ENCODE measurements at regions not wholly inside any gene's neighbourhood (a gene's known extent, or its start where the extent isn't known, plus 50 kb on each side); places are given as distances from the start of the nearest gene placed in this dataset.

GRCh38 chr5:4145511-4145910 lies 549.9 kb downstream of the IRX1 start:
- TF ChIP-seq CTCF (IDR thresholded peaks at IDR 0.05) (no peak), POLR2A (IDR thresholded peaks at IDR 0.05; ENCODE audit: low read depth) (no peak), EP300 (IDR thresholded peaks at IDR 0.05) (no peak)
